Natural killer cell treated with Interleukin-12 subunit alpha and Interleukin-12 subunit beta and Interleukin-15 and Interleukin-18, amount 100 ng/mL, for 72 hours (primary cell): ENCODE measurements at regions not wholly inside any gene's neighbourhood (a gene's known extent, or its start where the extent isn't known, plus 50 kb on each side); places are given as distances from the start of the nearest gene placed in this dataset.

ENCODE experiments used
- ATAC-seq, 2 donors: fragments of 150-1000 bp; cut with Tn5 transposase in 1 of 2; sonication (Bioruptor Pico), chemical (Tn5 transposase) in 1 of 2; 2 replicates each; pipeline ENCODE4 v1.10.0; 2021
- DNase-seq: peaks from one replicate; pipeline ENCODE4 v3.0.0; 2022; ENCODE audit warnings: low spot score
- H3K27ac Mint-ChIP-seq, 2 donors: 1 replicate in 1 of 2; 2 replicates in 1 of 2; pipeline ENCODE4 v1.8.0; 2022; ENCODE audit warnings: mixed read lengths in 2 of 2, mild to moderate bottlenecking in 1 of 2, moderate library complexity in 1 of 2
- H3K27me3 Mint-ChIP-seq, 2 donors: 1 replicate in 1 of 2; 2 replicates in 1 of 2; pipeline ENCODE4 v1.8.0; 2022; ENCODE audit warnings: mixed read lengths in 2 of 2
- H3K36me3 Mint-ChIP-seq: one replicate; pipeline ENCODE4 v1.8.0; 2022; ENCODE audit warnings: mixed read lengths
- H3K4me1 Mint-ChIP-seq, 2 donors: 1 replicate in 1 of 2; 2 replicates in 1 of 2; pipeline ENCODE4 v1.8.0; 2022; ENCODE audit warnings: low read depth in 2 of 2, mixed read lengths in 2 of 2, mild to moderate bottlenecking in 1 of 2
- H3K4me3 Mint-ChIP-seq: one replicate; pipeline ENCODE4 v1.8.0; 2022; ENCODE audit warnings: mixed read lengths
- H3K9me3 Mint-ChIP-seq: 2 replicates; pipeline ENCODE4 v1.8.0; 2022; ENCODE audit warnings: mixed read lengths

DNA sequence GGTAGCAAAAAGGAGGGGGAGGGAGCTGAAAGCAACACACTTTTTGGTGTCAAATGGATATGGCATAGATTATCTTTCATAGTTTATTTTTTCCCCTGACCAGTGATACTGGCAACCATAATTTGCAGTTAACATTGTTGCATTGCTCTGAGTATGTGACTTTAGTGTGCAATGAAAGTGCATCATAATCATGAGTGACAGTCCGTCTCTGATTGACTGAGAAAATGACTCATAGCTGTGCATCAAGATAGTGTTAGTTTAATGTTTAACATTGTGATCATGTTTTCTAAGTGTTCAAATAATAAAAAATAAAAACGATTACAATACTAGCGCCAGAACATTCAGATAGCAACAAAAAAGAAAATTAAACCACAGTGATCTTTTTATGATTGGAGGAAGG lies 952.4 kb upstream of the TENM4 start:
- Mint-ChIP-seq H3K27me3 (no peaks in the 10 kb centered on the region), H3K36me3 (no peaks in the 10 kb centered on the region), H3K27ac (no peak overlapping the region), H3K9me3 (peaks cover 19% of the 10 kb centered on the region), H3K4me1 (no peaks in the 10 kb centered on the region), H3K4me3 (no peak overlapping the region)
- no peak for DNase-seq
- ATAC-seq, result no peak

DNA sequence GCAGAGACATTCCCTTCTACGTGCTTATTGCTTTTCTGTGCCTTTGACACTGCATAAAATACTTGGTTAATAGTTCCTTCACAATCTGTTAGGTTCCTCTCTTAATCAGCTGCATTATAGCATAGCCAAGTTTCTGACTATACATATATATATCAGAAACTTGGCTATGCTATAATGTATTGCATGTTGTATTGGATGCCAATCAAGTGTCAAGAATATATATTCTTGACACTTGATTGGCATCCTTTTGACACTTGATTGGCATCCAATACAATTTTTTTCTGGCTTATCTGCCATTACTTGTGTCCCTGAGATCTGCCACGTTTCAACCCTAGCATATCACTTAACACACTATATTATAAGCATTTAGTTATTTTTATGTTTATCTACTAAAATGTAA lies 949.7 kb upstream of the TENM4 start:
- H3K27ac Mint-ChIP-seq, result no peak overlapping the region
- H3K4me1 Mint-ChIP-seq, result no peaks in the 10 kb centered on the region
- DNase-seq (no peak), ATAC-seq (no peak)
- no peaks in the 10 kb centered on the region for H3K36me3 Mint-ChIP-seq
- H3K27me3 Mint-ChIP-seq, result no peaks in the 10 kb centered on the region
- no peak overlapping the region for H3K4me3 Mint-ChIP-seq
- H3K9me3 Mint-ChIP-seq, result peaks cover 16% of the 10 kb centered on the region

DNA sequence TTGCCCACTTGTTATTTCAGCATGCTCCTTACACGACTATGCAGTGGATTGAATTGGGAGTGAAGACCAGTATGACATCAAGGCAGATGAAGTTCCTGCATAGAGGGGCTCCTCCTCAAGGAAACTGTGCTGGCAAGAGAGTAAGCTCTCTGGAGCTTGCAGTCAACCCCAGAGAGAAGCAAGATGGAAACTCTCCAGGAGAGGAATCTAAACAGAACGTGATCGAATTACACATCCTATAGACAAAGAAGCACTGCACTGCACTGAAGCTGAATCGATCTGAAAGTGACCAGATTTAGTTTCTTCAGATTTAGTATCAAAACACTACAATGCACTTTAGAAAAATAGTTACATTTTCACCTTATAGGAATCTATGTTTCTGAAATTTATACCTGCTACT lies 947.7 kb upstream of the TENM4 start:
- DNase-seq, result no peak
- Mint-ChIP-seq H3K4me1 (no peaks in the 10 kb centered on the region), H3K9me3 (peaks cover 12% of the 10 kb centered on the region), H3K27ac (no peak overlapping the region), H3K36me3 (no peaks in the 10 kb centered on the region), H3K27me3 (no peaks in the 10 kb centered on the region), H3K4me3 (no peak overlapping the region)
- ATAC-seq, result no peak

DNA sequence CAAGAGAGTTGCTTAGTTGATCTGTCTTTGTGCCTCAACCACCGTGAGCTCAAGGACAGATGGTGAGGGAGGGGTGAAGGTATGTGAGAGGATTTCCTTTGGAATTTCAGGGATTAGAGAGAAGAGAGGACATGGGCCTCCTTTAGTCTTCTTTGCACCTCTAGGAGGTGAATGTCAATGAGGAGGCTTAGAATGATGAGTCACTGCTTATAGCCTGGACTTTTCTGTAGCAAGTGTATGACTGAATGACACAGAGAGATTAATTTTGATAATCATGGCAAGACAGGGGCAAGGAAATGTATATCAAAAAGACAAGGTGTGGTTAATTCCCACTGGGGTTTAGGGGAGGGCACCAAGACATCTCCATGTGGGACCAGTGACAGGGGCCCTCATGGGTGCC lies 947.3 kb upstream of the TENM4 start:
- ATAC-seq, result no peak
- H3K36me3 Mint-ChIP-seq, result no peaks in the 10 kb centered on the region
- DNase-seq, result no peak
- peaks cover 9% of the 10 kb centered on the region for H3K9me3 Mint-ChIP-seq
- H3K27ac Mint-ChIP-seq, result no peak overlapping the region
- no peaks in the 10 kb centered on the region for H3K4me1 Mint-ChIP-seq
- no peak overlapping the region for H3K4me3 Mint-ChIP-seq
- H3K27me3 Mint-ChIP-seq, result no peaks in the 10 kb centered on the region

DNA sequence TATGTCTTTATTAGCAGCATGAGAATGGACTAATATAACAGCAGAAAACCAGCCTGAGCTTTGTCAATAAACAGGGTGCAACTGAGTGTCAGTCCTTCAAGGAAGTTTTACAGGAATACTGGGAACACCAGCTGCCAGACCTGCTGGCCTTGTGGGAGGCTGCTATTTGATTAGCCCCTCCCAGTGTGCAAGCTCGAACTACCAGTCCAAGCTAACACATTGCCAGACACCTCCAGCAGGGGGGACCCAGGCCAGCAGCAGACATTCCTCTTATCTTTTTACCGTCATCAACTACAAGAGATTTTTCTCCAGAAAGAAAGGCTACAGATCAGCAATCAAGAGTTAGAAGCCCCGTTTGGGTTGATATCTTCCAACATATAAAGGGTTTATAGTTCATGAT lies 942.8 kb upstream of the TENM4 start:
- Mint-ChIP-seq H3K27me3 (no peaks in the 10 kb centered on the region), H3K27ac (no peak overlapping the region), H3K4me1 (no peaks in the 10 kb centered on the region), H3K36me3 (no peaks in the 10 kb centered on the region), H3K4me3 (no peak overlapping the region), H3K9me3 (peaks cover 5% of the 10 kb centered on the region)
- DNase-seq (no peak), ATAC-seq (no peak)

DNA sequence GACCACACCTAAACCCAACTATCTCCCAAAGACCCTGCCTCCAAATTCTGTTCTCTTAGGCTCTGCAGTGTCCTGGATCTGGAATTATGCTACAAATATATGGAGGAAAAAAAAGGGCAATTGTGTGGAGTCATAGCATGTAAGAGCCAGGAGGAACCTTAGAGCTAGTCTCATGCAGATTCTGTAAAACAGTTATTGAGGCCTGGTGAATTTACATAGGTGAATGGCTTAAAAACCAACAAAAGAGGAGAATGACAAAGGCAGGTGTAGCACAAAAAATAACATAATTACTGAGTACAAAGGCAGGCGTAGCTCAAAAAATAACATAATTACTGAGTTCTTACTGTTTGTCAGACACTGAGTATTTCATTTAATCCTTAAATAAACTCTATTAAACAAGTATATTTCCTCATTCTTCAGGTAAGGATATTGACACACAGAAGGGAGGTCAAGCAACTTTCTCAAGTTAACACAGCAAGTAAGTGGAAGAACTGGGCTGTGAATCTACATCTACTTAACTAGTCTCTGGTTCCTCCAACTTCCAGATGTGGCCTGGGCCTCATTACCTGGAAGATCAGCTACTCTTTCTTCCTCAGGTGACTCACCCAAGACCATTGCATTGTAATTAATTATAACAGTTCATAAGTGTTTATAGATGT lies 938.9 kb upstream of the TENM4 start:
- Mint-ChIP-seq H3K27ac (no peak overlapping the region), H3K9me3 (peaks cover 10% of the 10 kb centered on the region), H3K4me1 (no peaks in the 10 kb centered on the region), H3K36me3 (no peaks in the 10 kb centered on the region), H3K4me3 (no peak overlapping the region), H3K27me3 (no peaks in the 10 kb centered on the region)
- ATAC-seq, result no peak
- DNase-seq, result no peak

DNA sequence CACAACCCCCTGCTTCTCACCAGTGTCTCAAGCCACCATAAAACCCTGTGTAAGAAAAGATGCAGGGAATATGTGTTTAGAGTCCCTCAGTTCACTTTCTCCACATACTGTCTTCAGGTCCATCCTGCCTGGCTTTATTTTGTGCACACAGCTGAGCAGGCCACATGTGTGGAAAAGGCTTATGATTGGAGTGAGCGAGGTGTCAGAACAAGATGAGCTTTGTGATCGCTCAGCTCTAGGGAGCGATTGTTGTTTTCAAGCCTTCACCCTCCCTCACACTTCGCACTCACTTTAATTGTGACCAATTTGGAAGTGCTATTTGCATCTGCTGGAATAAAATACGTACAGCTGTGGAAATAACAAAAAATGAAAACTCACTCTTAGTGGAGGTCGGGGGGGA lies 931.1 kb upstream of the TENM4 start:
- ATAC-seq (no peak), DNase-seq (no peak)
- Mint-ChIP-seq H3K4me1 (no peaks in the 10 kb centered on the region), H3K4me3 (no peak overlapping the region), H3K36me3 (peaks cover 4% of the 10 kb centered on the region), H3K27ac (no peak overlapping the region), H3K27me3 (no peaks in the 10 kb centered on the region), H3K9me3 (peaks cover 25% of the 10 kb centered on the region)

DNA sequence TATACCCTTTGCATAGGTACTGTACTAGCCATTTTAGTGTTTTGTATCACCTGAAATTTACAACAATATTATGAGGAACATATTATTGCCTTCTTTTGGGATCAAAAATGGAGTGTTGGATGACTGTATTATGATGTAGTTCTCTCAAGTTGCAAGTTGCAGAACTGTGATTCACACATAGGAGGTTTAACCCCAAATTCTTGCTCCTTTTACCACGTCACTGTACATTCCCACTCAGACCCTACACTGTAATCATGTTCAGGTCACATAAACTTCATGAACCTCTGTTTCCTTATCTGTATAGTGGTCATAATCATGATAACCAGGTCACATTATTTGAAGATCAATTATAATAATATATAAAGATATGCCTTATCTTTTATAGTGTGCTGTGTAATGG lies 925.1 kb upstream of the TENM4 start:
- no peak for ATAC-seq

DNA sequence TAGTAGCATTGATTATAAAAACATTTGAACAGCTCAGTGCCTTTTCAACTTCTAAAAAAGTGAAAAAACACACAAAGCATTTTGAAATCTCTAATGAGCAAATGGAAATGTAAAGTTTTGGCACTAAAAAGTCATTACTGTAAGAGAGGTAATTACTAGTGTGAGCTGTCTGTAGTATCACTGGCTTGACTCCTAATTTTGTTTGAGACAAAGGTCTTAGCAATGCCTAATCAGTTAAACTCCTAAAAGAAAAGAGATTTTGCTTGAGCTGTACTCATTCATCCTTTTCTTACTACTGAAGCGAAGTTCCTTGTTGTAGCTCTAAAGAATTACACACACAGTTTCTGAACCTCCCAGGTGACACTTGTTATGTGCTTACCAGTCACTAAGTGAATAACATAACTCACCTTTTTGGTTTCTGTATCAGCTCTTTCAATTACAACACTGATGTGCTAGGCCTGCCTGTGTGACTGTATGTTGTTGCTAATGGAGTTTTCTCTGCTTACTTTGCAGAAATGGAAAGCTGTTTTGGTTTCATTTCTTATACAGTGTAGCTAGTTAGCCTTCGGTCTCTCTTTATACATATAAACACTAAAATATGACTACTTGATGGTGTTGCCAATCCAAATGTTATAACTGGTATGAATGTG lies 924.4 kb upstream of the TENM4 start:
- Mint-ChIP-seq H3K4me1 (no peaks in the 10 kb centered on the region), H3K9me3 (peaks cover 17% of the 10 kb centered on the region), H3K4me3 (no peak overlapping the region), H3K36me3 (no peaks in the 10 kb centered on the region), H3K27ac (no peak overlapping the region), H3K27me3 (no peaks in the 10 kb centered on the region)
- no peak for ATAC-seq
- DNase-seq, result no peak

More for the DNA sequence above, 925.1 kb upstream of the TENM4 start:
- H3K4me1 Mint-ChIP-seq, result no peaks in the 10 kb centered on the region
- H3K27ac Mint-ChIP-seq, result no peak overlapping the region
- H3K4me3 Mint-ChIP-seq, result no peak overlapping the region
- no peak for DNase-seq
- H3K27me3 Mint-ChIP-seq, result no peaks in the 10 kb centered on the region
- H3K36me3 Mint-ChIP-seq, result no peaks in the 10 kb centered on the region
- H3K9me3 Mint-ChIP-seq, result peaks cover 15% of the 10 kb centered on the region

DNA sequence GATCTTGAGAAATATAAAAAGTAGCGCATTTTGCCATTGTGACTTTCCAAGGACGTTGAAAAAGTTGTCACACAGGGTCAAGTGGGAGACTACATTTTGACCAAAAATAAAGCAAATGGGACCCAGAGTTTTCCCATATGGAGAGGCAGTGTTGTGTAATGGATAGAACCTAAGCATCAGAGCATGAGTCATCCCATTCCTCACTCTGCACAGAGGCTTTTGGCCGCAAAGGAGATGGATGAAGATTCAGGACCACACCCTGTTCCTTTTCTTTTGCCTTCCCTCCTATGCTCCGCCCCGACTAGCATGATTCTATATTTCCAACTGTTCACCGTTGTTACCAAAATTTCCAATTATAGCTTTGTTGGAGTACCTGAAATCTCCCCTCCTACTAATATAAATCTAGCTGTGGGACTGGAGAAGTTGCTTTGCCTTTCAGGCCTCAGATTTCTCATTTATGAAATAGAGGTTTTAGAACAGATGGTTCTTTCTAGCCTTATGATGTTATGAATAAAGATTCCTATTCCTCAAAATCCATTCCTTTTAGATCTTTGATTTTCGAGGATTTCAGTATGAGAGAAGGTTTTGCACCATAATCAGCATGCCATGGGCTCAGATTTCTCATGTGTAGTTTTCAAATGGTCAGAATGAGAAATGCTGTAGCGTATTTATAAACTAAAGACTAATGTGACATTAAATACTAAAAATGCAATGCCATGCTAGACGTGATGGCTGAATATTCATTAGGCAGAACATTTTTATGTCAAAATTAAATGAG lies 921.9 kb upstream of the TENM4 start:
- Mint-ChIP-seq H3K4me3 (no peak overlapping the region), H3K27ac (no peak overlapping the region), H3K4me1 (no peaks in the 10 kb centered on the region), H3K36me3 (no peaks in the 10 kb centered on the region), H3K27me3 (no peaks in the 10 kb centered on the region), H3K9me3 (peaks cover 15% of the 10 kb centered on the region)
- DNase-seq, result no peak
- no peak for ATAC-seq

DNA sequence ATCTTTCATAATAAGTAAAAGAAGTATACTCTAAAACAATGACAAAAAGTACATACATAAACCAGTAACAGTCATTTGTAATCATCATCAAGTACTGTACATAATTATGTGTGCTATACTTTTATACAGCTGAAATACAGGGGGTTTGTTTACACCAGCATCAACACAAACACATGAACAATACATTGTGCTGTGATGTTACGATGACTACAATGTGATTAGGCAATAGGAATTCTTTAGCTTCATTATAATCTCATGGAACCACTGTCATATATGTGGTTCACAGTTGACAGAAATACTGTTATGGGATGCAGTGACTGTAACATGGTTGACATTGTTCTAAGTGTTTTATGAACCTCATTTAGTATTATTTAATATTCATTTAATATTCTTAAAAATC lies 914.4 kb upstream of the TENM4 start:
- H3K9me3 Mint-ChIP-seq, result peaks cover 11% of the 10 kb centered on the region
- ATAC-seq, result no peak
- H3K4me1 Mint-ChIP-seq, result no peaks in the 10 kb centered on the region

DNA sequence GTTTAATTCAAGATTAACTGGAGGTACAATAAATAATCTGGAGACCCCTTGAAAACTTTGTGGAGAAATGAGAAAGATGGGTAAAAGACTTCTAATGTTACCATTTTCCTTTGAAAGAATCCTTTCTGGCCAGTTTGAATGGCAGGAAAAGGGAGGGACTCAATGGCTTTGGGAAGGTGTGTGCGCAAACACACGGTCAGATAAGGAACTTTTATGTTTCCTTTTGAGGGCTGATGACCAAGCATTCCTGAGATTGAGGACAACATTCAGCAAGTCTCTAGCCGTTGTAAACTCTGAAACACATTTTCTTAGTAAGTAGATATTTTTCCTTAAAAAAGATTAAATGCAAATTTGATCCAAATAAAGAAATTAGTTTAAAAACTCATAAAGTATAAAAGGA lies 909.7 kb upstream of the TENM4 start:
- Mint-ChIP-seq H3K4me1 (no peaks in the 10 kb centered on the region), H3K36me3 (no peaks in the 10 kb centered on the region), H3K9me3 (peaks cover 5% of the 10 kb centered on the region), H3K27me3 (no peaks in the 10 kb centered on the region), H3K27ac (no peak overlapping the region), H3K4me3 (no peak overlapping the region)
- DNase-seq, result no peak
- no peak for ATAC-seq

More for the DNA sequence above, 914.4 kb upstream of the TENM4 start:
- no peak for DNase-seq
- H3K27me3 Mint-ChIP-seq, result no peaks in the 10 kb centered on the region
- no peak overlapping the region for H3K27ac Mint-ChIP-seq
- no peak overlapping the region for H3K4me3 Mint-ChIP-seq
- no peaks in the 10 kb centered on the region for H3K36me3 Mint-ChIP-seq

DNA sequence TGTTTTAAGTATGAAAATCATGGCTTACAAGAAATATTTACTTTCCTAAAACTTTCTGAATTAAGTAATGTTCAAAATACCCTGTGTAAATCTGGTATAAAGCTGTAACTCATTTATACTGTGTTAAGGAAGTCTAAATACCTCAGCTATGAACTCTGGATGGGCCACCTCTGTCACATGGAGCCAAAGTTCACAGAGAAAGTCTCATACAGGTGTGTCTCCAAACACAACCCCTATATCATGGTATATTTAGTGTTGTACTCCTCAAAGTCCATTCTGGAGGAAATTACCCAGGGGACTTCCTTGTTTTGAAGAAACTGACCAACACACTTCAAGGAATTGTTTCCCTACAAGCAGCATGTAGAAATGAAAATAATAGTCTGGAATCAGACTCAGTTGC lies 909.2 kb upstream of the TENM4 start:
- Mint-ChIP-seq H3K4me3 (no peak overlapping the region), H3K27me3 (no peaks in the 10 kb centered on the region), H3K27ac (no peak overlapping the region), H3K36me3 (no peaks in the 10 kb centered on the region), H3K4me1 (no peaks in the 10 kb centered on the region), H3K9me3 (peaks cover 5% of the 10 kb centered on the region)
- no peak for DNase-seq
- ATAC-seq, result no peak

DNA sequence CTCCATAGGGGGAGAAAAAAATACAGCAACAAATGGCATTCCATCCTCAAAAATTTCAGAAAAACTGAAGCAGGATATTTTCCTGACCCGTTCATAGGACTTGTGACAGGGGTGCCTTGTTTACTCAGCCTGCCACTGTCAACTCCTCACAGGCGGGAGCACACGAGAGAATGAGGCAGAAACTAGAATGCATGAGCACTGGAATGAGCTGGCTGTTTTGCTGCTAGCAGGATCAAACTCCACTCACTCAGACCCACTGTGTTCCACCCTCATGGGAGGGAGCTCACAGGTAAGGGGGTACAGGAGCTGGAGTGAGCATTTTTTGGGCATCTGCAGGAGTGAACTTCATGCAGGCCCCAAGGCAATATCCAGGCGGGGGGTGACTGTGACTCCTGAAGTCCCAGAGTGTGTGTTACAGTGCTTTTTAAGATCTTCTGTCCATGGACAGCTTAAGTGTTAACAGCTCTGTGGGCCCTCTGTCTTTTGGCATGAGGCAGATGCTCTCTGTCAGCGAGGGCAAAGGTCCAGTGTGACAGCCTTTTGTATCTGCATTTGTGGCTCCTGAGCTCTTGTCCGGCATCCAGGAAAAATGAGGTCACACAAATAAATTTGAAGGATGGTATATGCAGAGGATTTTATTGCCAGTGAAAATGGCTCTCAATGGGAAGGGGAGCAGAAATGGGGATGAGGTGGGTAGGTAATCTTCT lies 905.7 kb upstream of the TENM4 start:
- Mint-ChIP-seq H3K9me3 (peaks cover 9% of the 10 kb centered on the region), H3K36me3 (no peaks in the 10 kb centered on the region), H3K27ac (no peak overlapping the region), H3K4me1 (no peaks in the 10 kb centered on the region), H3K4me3 (no peak overlapping the region), H3K27me3 (no peaks in the 10 kb centered on the region)
- DNase-seq (no peak), ATAC-seq (no peak)
